ENCODE measurements at regions not wholly inside any gene's neighbourhood (a gene's known extent, or its start where the extent isn't known, plus 50 kb on each side); places are given as distances from the start of the nearest gene placed in this dataset.
"Not testable (repeated sequence)": the region's sequence is repeated elsewhere in the genome, so short reads cannot be mapped to it uniquely, and the experiment has no call there.

GRCh38 chr11:128151338-128151737, 436.0 kb downstream of the ETS1 start:
- no peak for DNase-seq (ENCODE audit: low read depth)
- no peak for TF ChIP-seq CTCF (conservative IDR thresholded peaks at IDR 0.05; ENCODE audit: low read length)
- no peak overlapping the region for H3K4me3 ChIP-seq (ENCODE audit: low read length)

GRCh38 chr11:128148208-128148607, 439.1 kb downstream of the ETS1 start:
- TF ChIP-seq CTCF (conservative IDR thresholded peaks at IDR 0.05; ENCODE audit: low read length) = no peak
- no peak for DNase-seq (ENCODE audit: low read depth)
- no peak overlapping the region for H3K4me3 ChIP-seq (ENCODE audit: low read length)

GRCh38 chr11:128146926-128147605, 440.3 kb downstream of the ETS1 start:
- DNase-seq (ENCODE audit: low read depth) = peak; percentile 13
- no peak for TF ChIP-seq CTCF (conservative IDR thresholded peaks at IDR 0.05; ENCODE audit: low read length)
- no peak overlapping the region for H3K4me3 ChIP-seq (ENCODE audit: low read length)

GRCh38 chr11:128140293-128140692, 447.1 kb downstream of the ETS1 start:
- DNase-seq (ENCODE audit: low read depth); H3K4me3 ChIP-seq (ENCODE audit: low read length): not testable (repeated sequence)

- TF ChIP-seq CTCF (conservative IDR thresholded peaks at IDR 0.05; ENCODE audit: low read length) = no peak
- DNase-seq (ENCODE audit: low read depth) = peak; percentile 68
- H3K4me3 ChIP-seq (ENCODE audit: low read length) = no peak overlapping the region
These were observed 451.9 kb downstream of the ETS1 start for GRCh38 chr11:128135451-128135850.

- TF ChIP-seq CTCF (conservative IDR thresholded peaks at IDR 0.05; ENCODE audit: low read length) = no peak
- no peak overlapping the region for H3K4me3 ChIP-seq (ENCODE audit: low read length)
- no peak for DNase-seq (ENCODE audit: low read depth)
These were observed 453.9 kb downstream of the ETS1 start for GRCh38 chr11:128133501-128133900.

- no peak for TF ChIP-seq CTCF (conservative IDR thresholded peaks at IDR 0.05; ENCODE audit: low read length)
- no peak for DNase-seq (ENCODE audit: low read depth)
- no peak overlapping the region for H3K4me3 ChIP-seq (ENCODE audit: low read length)
These were observed 457.3 kb downstream of the ETS1 start for GRCh38 chr11:128130052-128130451.
